ENCODE measurements at regions not wholly inside any gene's neighbourhood (a gene's known extent, or its start where the extent isn't known, plus 50 kb on each side); places are given as distances from the start of the nearest gene placed in this dataset.

DNA sequence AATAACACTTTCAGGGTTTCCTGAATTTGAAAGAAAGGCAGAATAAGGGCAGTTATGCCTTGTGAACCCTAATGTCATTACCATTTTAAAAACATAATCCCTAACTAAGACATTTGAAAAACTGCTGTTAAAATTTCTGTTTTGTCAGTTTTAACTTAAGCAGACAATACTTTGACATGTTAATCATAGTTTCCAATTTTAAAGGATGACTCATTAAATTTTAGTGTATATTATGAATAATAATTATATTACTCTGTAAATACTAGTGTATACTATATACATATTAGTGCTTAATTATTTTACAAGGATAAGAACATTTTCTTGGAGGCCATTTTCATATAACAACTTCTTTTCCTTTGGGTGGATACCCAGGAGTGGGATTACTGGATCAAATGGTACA, 553.1 kb upstream of the BCHE start:
- Mint-ChIP-seq H3K36me3 (ENCODE audit: low read depth) (no peaks in the 10 kb centered on the region), H3K4me1 (no peaks in the 10 kb centered on the region), H3K9me3 (peaks cover 26% of the 10 kb centered on the region), H3K4me3 (no peak overlapping the region), H3K27ac (no peak overlapping the region), H3K27me3 (no peaks in the 10 kb centered on the region)
- DNase-seq (no peak), ATAC-seq (no peak)

DNA sequence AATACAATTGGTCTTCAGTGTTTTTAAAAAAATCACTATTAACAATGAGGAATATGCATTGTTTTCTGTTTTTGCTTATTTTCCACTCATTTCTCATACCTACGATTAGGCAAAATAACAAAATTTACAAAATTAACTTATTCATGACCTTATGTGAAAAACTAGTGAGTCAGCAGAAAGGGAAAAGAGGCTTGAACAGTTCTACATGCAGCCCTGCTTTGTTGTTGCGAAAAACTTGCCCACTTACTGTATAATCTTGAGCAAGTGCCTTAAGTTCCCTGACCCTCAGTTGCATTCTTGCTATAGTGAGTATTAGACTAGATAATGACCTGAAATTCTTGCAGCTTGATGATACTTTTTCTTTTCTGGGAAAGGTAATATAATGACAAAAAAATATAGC, 551.1 kb upstream of the BCHE start:
- peaks cover 19% of the 10 kb centered on the region for H3K9me3 Mint-ChIP-seq
- H3K4me3 Mint-ChIP-seq: no peak overlapping the region
- no peak for ATAC-seq
- no peaks in the 10 kb centered on the region for H3K36me3 Mint-ChIP-seq (ENCODE audit: low read depth)
- H3K27ac Mint-ChIP-seq: no peak overlapping the region
- no peaks in the 10 kb centered on the region for H3K4me1 Mint-ChIP-seq
- no peak for DNase-seq
- no peaks in the 10 kb centered on the region for H3K27me3 Mint-ChIP-seq

DNA sequence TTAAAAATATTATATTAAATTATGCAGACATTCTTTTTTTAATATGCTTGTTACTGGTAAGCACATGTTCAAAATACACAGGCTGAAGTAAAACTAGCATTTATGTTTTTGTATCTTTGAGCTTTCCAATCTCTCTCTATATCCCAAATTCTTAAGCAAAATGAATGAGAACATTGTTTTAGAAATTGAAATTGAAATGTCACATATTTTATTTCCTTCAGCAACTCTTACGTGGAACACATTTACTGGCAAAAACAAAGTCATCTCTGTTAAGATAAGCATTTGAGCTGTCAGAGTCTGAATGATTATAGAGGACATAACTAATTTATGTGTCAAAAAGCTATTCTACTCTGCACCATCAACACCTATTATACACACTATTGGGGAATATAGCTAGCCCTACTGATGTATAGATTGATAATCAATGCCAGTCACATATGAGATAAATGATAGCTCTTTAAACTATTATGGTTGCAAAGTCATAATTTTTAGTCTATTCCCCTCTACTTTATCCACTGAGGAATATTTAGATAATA, 535.4 kb upstream of the BCHE start:
- peaks cover 11% of the 10 kb centered on the region for H3K9me3 Mint-ChIP-seq
- no peak overlapping the region for H3K4me3 Mint-ChIP-seq
- H3K27ac Mint-ChIP-seq: no peak overlapping the region
- no peaks in the 10 kb centered on the region for H3K4me1 Mint-ChIP-seq
- H3K27me3 Mint-ChIP-seq: no peaks in the 10 kb centered on the region
- DNase-seq (no peak), ATAC-seq (no peak)
- no peaks in the 10 kb centered on the region for H3K36me3 Mint-ChIP-seq (ENCODE audit: low read depth)

DNA sequence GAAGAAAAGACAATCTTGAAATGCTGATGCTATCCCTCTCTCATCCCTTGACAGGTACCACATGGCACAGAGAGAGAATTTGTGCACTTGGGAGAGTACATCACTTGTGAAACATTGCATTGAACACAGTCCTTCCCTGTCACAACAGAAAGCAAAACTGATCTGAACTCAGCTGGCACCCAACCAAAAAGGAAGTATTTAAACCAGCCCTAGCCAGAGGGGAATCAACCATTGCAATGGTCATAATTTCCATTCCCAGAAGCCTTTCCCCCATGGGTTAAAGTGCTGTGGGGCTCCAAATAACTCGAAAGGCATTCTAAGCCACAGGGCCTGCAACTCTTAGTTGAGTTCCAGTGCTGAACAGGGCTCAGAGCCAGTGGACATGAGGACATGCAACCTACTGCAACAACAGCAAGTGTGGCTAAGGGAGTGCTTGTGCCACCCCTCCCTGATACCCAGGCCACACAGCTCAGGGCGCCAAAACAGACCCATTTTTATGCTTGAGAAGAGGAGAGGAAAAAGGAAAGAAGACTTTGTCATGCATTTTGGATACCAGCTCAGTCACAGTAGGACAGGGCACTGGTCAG, 530.8 kb upstream of the BCHE start:
- Mint-ChIP-seq H3K4me1 (no peaks in the 10 kb centered on the region), H3K27ac (no peak overlapping the region), H3K4me3 (no peak overlapping the region), H3K36me3 (ENCODE audit: low read depth) (no peaks in the 10 kb centered on the region), H3K9me3 (peaks cover 11% of the 10 kb centered on the region), H3K27me3 (no peaks in the 10 kb centered on the region)
- ATAC-seq (no peak), DNase-seq (no peak)

DNA sequence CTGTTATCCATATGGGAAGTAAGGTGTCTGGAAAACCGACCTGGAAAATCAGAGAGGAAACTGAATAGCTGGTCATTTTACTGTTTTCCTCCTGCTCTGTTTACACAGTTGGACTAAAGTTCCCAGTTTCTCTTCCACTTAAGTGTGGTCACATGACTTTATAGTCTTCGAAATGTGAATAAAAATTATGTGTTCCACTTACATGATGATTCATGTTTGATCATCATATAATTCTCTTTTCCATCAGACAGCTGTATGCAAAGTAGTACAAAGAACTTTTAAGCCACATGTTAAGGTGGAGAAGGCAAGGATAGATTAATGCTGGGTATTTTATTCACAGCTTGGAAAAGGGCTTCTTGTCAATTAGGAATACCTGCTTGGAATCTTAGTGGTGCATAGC, 525.5 kb upstream of the BCHE start:
- no peaks in the 10 kb centered on the region for H3K27me3 Mint-ChIP-seq
- no peak for DNase-seq
- no peaks in the 10 kb centered on the region for H3K9me3 Mint-ChIP-seq
- no peaks in the 10 kb centered on the region for H3K4me1 Mint-ChIP-seq
- H3K4me3 Mint-ChIP-seq: no peak overlapping the region
- H3K36me3 Mint-ChIP-seq (ENCODE audit: low read depth): no peaks in the 10 kb centered on the region
- H3K27ac Mint-ChIP-seq: no peak overlapping the region
- ATAC-seq: no peak

GRCh38 chr3:166360720-166361119, 523.5 kb upstream of the BCHE start:
- Mint-ChIP-seq H3K4me1 (no peaks in the 10 kb centered on the region), H3K27ac (no peak overlapping the region), H3K9me3 (peaks cover 4% of the 10 kb centered on the region), H3K27me3 (no peaks in the 10 kb centered on the region), H3K4me3 (no peak overlapping the region), H3K36me3 (ENCODE audit: low read depth) (no peaks in the 10 kb centered on the region)
- ATAC-seq (no peak), DNase-seq (no peak)

GRCh38 chr3:166351461-166351860, 514.2 kb upstream of the BCHE start:
- Mint-ChIP-seq H3K27ac (no peak overlapping the region), H3K4me3 (no peak overlapping the region), H3K27me3 (no peaks in the 10 kb centered on the region), H3K36me3 (ENCODE audit: low read depth) (peaks cover 2% of the 10 kb centered on the region), H3K4me1 (no peaks in the 10 kb centered on the region), H3K9me3 (peaks cover 29% of the 10 kb centered on the region)
- no peak for ATAC-seq
- no peak for DNase-seq

DNA sequence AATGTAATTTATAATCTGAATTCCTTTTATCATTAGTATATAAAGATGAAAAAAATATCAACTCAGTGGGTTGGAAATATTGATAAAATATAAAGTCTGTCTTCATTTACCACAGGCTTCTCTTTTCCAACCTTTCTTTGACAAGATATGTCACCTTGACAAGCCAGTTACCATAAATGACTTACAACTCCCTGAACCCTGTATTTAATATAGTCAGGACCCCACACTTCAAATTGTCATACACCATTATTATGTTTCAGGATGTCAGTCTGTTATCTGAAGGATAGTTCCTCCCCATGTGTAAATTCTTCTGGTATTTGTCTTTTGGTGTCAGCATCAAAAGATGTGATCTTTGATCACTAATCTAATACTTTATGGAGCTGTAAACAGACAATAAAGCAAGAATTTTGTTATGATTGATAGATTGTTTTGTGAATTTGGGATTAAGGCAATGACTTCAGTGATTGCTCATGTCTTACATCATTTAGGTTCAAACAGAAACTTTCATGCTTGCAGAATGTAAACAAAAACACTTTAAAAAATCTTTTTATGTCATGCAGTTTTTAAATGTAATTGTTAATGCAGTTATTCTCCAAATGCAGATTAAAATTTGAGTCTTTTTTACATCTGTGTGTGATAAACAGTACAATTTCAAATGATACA, 503.5 kb upstream of the BCHE start:
- DNase-seq (no peak), ATAC-seq (no peak)
- Mint-ChIP-seq H3K4me3 (no peak overlapping the region), H3K36me3 (ENCODE audit: low read depth) (no peaks in the 10 kb centered on the region), H3K4me1 (no peaks in the 10 kb centered on the region), H3K9me3 (peaks cover 13% of the 10 kb centered on the region), H3K27ac (no peak overlapping the region), H3K27me3 (no peaks in the 10 kb centered on the region)

DNA sequence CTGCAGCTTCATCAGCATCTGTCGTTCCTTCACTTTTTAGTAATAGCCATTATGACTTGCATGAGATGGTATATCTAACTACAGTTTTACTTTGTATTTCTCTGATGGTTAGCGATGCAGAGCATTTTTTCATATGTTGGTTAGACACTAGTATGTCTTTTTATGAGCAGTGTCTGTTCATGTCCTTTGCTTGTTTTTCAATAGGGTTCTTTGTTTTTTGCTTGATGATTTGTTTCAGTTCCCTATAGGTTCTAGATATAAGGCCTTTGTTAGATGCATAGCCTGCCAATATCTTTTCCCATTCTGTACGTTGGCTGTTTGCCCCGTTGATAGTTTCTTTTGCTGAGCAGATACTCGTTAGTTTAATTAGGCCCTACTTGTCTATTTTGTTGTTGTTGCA, 487.2 kb upstream of the BCHE start:
- Mint-ChIP-seq H3K36me3 (ENCODE audit: low read depth) (no peaks in the 10 kb centered on the region), H3K9me3 (peaks cover 9% of the 10 kb centered on the region), H3K27ac (no peak overlapping the region), H3K4me1 (no peaks in the 10 kb centered on the region), H3K4me3 (no peak overlapping the region), H3K27me3 (no peaks in the 10 kb centered on the region)
- no peak for ATAC-seq
- no peak for DNase-seq

- Mint-ChIP-seq H3K36me3 (ENCODE audit: low read depth) (no peaks in the 10 kb centered on the region), H3K4me1 (no peaks in the 10 kb centered on the region), H3K27me3 (no peaks in the 10 kb centered on the region), H3K27ac (no peak overlapping the region), H3K9me3 (peaks cover 10% of the 10 kb centered on the region), H3K4me3 (no peak overlapping the region)
- DNase-seq (no peak), ATAC-seq (no peak)
Measured at GRCh38 chr3:166322391-166322790, 485.2 kb upstream of the BCHE start.

DNA sequence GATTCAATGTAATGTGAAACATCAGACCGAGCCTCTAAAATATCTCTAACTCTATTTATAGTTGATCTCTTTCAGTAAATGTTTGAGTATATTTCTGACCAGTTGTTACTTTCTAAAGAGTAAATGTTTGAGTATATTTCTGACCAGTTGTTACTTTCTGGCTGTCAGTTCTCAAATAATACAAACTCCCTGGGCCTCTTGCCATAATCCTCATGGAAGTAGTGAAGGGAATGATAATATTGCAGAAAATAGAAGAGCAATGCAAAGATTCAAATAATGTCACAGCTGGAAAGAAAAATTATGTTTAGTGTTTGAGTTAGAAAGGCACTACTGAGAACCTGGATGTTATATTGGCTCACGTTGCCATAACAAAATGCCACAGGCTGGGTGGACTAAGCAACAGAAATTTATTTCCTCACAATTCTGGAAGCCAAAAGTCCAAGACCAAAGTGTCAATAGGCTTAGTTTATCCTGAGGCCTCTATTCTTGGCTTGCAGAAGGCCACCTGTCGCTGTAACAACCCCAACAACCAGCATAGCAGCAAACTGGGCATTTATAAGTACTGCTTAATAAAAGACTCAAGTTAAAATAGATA, 470.6 kb upstream of the BCHE start:
- no peak for ATAC-seq
- H3K4me3 Mint-ChIP-seq: no peak overlapping the region
- H3K27me3 Mint-ChIP-seq: no peaks in the 10 kb centered on the region
- DNase-seq: no peak
- H3K27ac Mint-ChIP-seq: no peak overlapping the region
- H3K4me1 Mint-ChIP-seq: no peaks in the 10 kb centered on the region
- H3K36me3 Mint-ChIP-seq (ENCODE audit: low read depth): no peaks in the 10 kb centered on the region
- peaks cover 5% of the 10 kb centered on the region for H3K9me3 Mint-ChIP-seq

GRCh38 chr3:166304584-166304983, 467.4 kb upstream of the BCHE start:
- no peaks in the 10 kb centered on the region for H3K4me1 Mint-ChIP-seq
- DNase-seq (no peak), ATAC-seq (no peak)
- no peak overlapping the region for H3K4me3 Mint-ChIP-seq
- H3K9me3 Mint-ChIP-seq: peaks cover 13% of the 10 kb centered on the region
- H3K36me3 Mint-ChIP-seq (ENCODE audit: low read depth): no peaks in the 10 kb centered on the region
- H3K27me3 Mint-ChIP-seq: no peaks in the 10 kb centered on the region
- no peak overlapping the region for H3K27ac Mint-ChIP-seq

GRCh38 chr3:166303681-166304080, 466.5 kb upstream of the BCHE start:
- no peak for ATAC-seq
- DNase-seq: no peak
- Mint-ChIP-seq H3K27ac (no peak overlapping the region), H3K4me1 (no peaks in the 10 kb centered on the region), H3K4me3 (no peak overlapping the region), H3K36me3 (ENCODE audit: low read depth) (no peaks in the 10 kb centered on the region), H3K27me3 (no peaks in the 10 kb centered on the region), H3K9me3 (peaks cover 16% of the 10 kb centered on the region)

DNA sequence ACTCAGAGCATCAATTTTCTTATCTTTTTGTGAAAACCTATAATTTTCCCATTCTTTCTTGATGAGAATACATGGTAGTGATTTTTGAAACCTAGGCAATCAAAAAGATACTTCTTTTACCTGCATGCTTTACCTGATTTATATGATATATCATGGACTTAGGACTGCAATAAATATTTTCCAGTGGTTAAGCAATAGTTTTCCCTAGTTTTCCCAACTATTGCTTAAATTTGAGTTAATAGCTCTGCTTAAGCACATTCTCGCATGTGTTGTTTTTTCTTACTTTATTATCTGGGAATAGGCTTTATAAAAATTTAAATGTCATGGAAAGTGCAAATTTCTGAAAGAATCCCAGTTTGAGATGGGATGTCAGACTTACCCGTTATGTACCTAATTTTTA, 465.1 kb upstream of the BCHE start:
- DNase-seq: no peak
- Mint-ChIP-seq H3K9me3 (peaks cover 18% of the 10 kb centered on the region), H3K36me3 (ENCODE audit: low read depth) (no peaks in the 10 kb centered on the region), H3K4me1 (no peaks in the 10 kb centered on the region), H3K4me3 (no peak overlapping the region), H3K27me3 (no peaks in the 10 kb centered on the region), H3K27ac (no peak overlapping the region)
- ATAC-seq: no peak

DNA sequence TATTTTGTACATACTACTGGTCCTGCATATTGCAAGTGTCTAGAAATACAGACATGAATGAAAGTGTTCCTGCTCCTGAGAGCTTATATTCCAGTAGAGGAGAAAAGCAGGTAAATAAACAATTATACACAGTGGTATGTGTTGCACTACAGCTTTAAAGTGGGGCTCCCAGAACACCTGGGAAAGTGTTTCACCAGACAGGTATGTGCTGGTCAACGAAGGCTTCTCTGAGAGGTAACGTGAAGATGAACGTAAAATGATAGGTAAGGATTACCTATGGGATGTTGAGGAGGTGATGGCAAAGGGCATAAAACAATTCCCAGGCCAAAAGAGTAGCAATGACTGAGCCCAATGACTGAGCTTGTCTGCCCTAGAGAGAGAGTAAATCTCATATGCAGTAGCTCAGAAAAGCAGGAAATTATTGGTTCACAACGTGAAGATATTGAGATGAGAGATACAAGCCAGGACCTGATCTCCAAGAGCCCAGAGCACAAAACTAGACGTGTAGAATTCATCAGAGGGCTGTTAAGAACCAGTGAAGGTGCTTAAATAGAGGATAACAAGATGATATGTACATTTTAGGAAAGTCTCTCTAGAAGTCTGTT, 459.1 kb upstream of the BCHE start:
- DNase-seq (no peak), ATAC-seq (no peak)
- H3K4me3 Mint-ChIP-seq: no peak overlapping the region
- H3K27me3 Mint-ChIP-seq: no peaks in the 10 kb centered on the region
- H3K9me3 Mint-ChIP-seq: peaks cover 17% of the 10 kb centered on the region
- H3K36me3 Mint-ChIP-seq (ENCODE audit: low read depth): no peaks in the 10 kb centered on the region
- no peak overlapping the region for H3K27ac Mint-ChIP-seq
- H3K4me1 Mint-ChIP-seq: no peaks in the 10 kb centered on the region
